HepG2 (cell line): ENCODE measurements at regions not wholly inside any gene's neighbourhood (a gene's known extent, or its start where the extent isn't known, plus 50 kb on each side); places are given as distances from the start of the nearest gene placed in this dataset.
A peak's percentile ranks its signal among the peaks of the same experiment; 100 is the strongest.

Experiments
- ATAC-seq: fragments of 200-7000 bp; cut with Tn5 transposase; 3 replicates; pipeline ENCODE4 v1.9.1; 2020; ENCODE audit warnings: mild to moderate bottlenecking, moderate library complexity
- BruUV-seq: library from RNA; stranded (reverse); fragments of 400-500 nt; replicated peaks from 2 replicates; lab custom pipeline; 2021; lab: Mats Ljungman, UMichigan
- CTCF ChIA-PET: fragments of 300-600 bp; formaldehyde crosslinking; extraction: SDS; loops from one replicate; lab custom pipeline; 2021; ENCODE audit warnings: low total read pairs, inconsistent platforms, low intra/inter-chr PET ratio; lab: Yijun Ruan, JAX
- POLR2A ChIA-PET: fragments of 350-600 bp; sonication (Branson Sonifier 250); formaldehyde crosslinking; loops from one replicate; lab custom pipeline; 2020; ENCODE audit warnings: antibody characterized with exemption, inconsistent platforms; lab: Yijun Ruan, JAX
- DNase-seq: peaks from one replicate; pipeline ENCODE4 v3.0.0-alpha.2; 2015; ENCODE audit warnings: low spot score
- FAIRE-seq: peaks from 3 replicates; lab custom pipeline; 2011; peaks lifted over from hg19 to GRCh38; lab: Jason Lieb, UNC
- H2AFZ ChIP-seq: one replicate; pipeline ENCODE4 v1.6.1; 2011; ENCODE audit warnings: low read length, inconsistent platforms
- H3K27ac ChIP-seq: fragments of 300-600 bp; 3 replicates; pipeline ENCODE4 v1.8.0; 2011; ENCODE audit warnings: mixed run types, mild to moderate bottlenecking, mixed read lengths, low read length, inconsistent platforms; ENCODE audit not compliant: insufficient read depth; ENCODE audit errors: extremely low read length
- H3K27me3 ChIP-seq, 2 experiments: fragments of 200-600 bp in 1 of 2; 2 replicates in 1 of 2; 3 replicates in 1 of 2; pipeline versions ENCODE4 v1.6.0 to v1.8.0; 2011; ENCODE audit warnings: low read length in 2 of 2, mild to moderate bottlenecking in 2 of 2, moderate library complexity in 2 of 2, inconsistent platforms in 1 of 2; ENCODE audit not compliant: insufficient read depth in 2 of 2, control insufficient read depth in 1 of 2
- H3K36me3 ChIP-seq, 2 experiments: fragments of 200-600 bp in 1 of 2; replicated peaks in 1 of 2; 2 replicates in 1 of 2; 3 replicates in 1 of 2; pipeline versions ENCODE4 v1.5.1 to v1.8.0; 2011; ENCODE audit warnings: low read length in 2 of 2, inconsistent platforms in 1 of 2; ENCODE audit not compliant: insufficient read depth in 2 of 2, control insufficient read depth in 1 of 2
- H3K4me1 ChIP-seq: 2 replicates; pipeline ENCODE4 v1.5.1; 2012; ENCODE audit warnings: low read length, inconsistent platforms; ENCODE audit not compliant: insufficient read depth
- H3K4me2 ChIP-seq: 2 replicates; pipeline ENCODE4 v1.6.0; 2011; ENCODE audit warnings: low read depth, low read length, inconsistent platforms
- H3K4me3 ChIP-seq, 3 experiments: fragments of 200-600 bp in 1 of 3; sonication (generic), shearing (Covaris generic) in 1 of 3; replicated peaks in 1 of 3; 2 replicates each; pipeline ENCODE4 v1.5.1; 2011 to 2016; ENCODE audit warnings: low read length in 3 of 3, inconsistent platforms in 2 of 3, low read depth in 2 of 3, mild to moderate bottlenecking in 2 of 3, control low read depth in 1 of 3, mixed read lengths in 1 of 3; ENCODE audit not compliant: insufficient read depth in 1 of 3
- H3K79me2 ChIP-seq: one replicate; pipeline ENCODE4 v1.6.1; 2011; ENCODE audit warnings: low read length, inconsistent platforms; ENCODE audit not compliant: insufficient read depth
- H3K9ac ChIP-seq: 2 replicates; pipeline ENCODE4 v1.6.0; 2011; ENCODE audit warnings: mild to moderate bottlenecking, low read depth, low read length, inconsistent platforms; ENCODE audit not compliant: insufficient read depth
- H3K9me3 ChIP-seq: 2 replicates; pipeline ENCODE4 v1.5.1; 2012; ENCODE audit warnings: mild to moderate bottlenecking, low read length
- H4K20me1 ChIP-seq: 2 replicates; pipeline ENCODE4 v1.6.0; 2011; ENCODE audit warnings: inconsistent platforms, mild to moderate bottlenecking, low read length, moderate library complexity; ENCODE audit not compliant: insufficient read depth
- ASH2L ChIP-seq: fragments of 300-600, 200-600 bp; sonication (generic); IDR thresholded peaks from 2 replicates; pipeline ENCODE4 v1.7.0; 2017; ENCODE audit warnings: low read depth, mild to moderate bottlenecking, moderate library complexity, mixed read lengths, low read length; ENCODE audit not compliant: insufficient read length
- ATF4 ChIP-seq, 2 experiments: fragments of 450-650 bp in 1 of 2; sonication (generic) in 1 of 2; formaldehyde crosslinking; IDR thresholded peaks; 2 replicates each; pipeline versions ENCODE4 v1.5.0 to v1.8.0; 2020 to 2022; ENCODE audit warnings: mild to moderate bottlenecking in 1 of 2, missing genetic modification reagents in 1 of 2
- GATAD2A ChIP-seq: IDR thresholded peaks from 2 replicates; pipeline ENCODE4 v1.6.1; 2016
- MAFK ChIP-seq, 2 experiments: IDR thresholded peaks in 1 of 2; conservative IDR thresholded peaks in 1 of 2; 2 replicates each; pipeline ENCODE4 v1.6.1; 2011; ENCODE audit warnings: improper control_type of control experiment in 2 of 2, low read length in 2 of 2
- NFE2 ChIP-seq: sonication (generic); formaldehyde crosslinking; IDR thresholded peaks from 2 replicates; pipeline ENCODE4 v1.4.0; 2020; ENCODE audit warnings: missing genetic modification reagents
- POLR2A ChIP-seq, 2 experiments: IDR thresholded peaks; 2 replicates each; pipeline ENCODE4 v1.6.1; 2011; ENCODE audit warnings: low read depth in 2 of 2, low read length in 2 of 2, mild to moderate bottlenecking in 1 of 2, moderate library complexity in 1 of 2; ENCODE audit not compliant: insufficient read depth in 1 of 2
- SKI ChIP-seq: fragments of 450-650 bp; IDR thresholded peaks from one replicate; pipeline ENCODE4 v1.6.1; 2018; ENCODE audit warnings: mild to moderate bottlenecking; ENCODE audit not compliant: partially characterized antibody
- STAT5B ChIP-seq: sonication (generic); formaldehyde crosslinking; IDR thresholded peaks from 2 replicates; pipeline ENCODE4 v1.4.0; 2020; ENCODE audit warnings: missing genetic modification reagents
- TBX2 ChIP-seq: sonication (generic); formaldehyde crosslinking; IDR thresholded peaks from 2 replicates; pipeline ENCODE4 v1.5.0; 2020; ENCODE audit warnings: missing genetic modification reagents, mild to moderate bottlenecking, borderline replicate concordance
- ZNF350 ChIP-seq: sonication (generic); formaldehyde crosslinking; IDR thresholded peaks from 2 replicates; pipeline ENCODE4 v1.4.0; 2020; ENCODE audit warnings: mild to moderate bottlenecking, low read depth, missing genetic modification reagents, borderline replicate concordance
- ZNF441 ChIP-seq: sonication (generic); formaldehyde crosslinking; IDR thresholded peaks from 2 replicates; pipeline ENCODE4 v1.7.0; 2021; ENCODE audit warnings: missing genetic modification reagents, borderline replicate concordance
- ZNF605 ChIP-seq: sonication (generic); formaldehyde crosslinking; IDR thresholded peaks from 2 replicates; pipeline ENCODE4 v1.8.0; 2022; ENCODE audit warnings: mild to moderate bottlenecking, missing genetic modification reagents
- ZNF672 ChIP-seq: sonication (generic); formaldehyde crosslinking; IDR thresholded peaks from 2 replicates; pipeline ENCODE4 v1.8.1; 2022; ENCODE audit warnings: missing genetic modification reagents
- ZNF770 ChIP-seq: sonication (generic); formaldehyde crosslinking; IDR thresholded peaks from 2 replicates; pipeline ENCODE4 v1.5.0; 2020; ENCODE audit warnings: mild to moderate bottlenecking, missing genetic modification reagents
- WGBS: methylation state at CpG from one replicate; pipeline ENCODE4 v1.1.6; 2017; ENCODE audit warnings: low lambda C conversion rate; 5-methylcytosine and 5-hydroxymethylcytosine counted together
- in situ Hi-C: cut with HindIII; loops from 2 replicates; pipeline ENCODE4 v1.10.0; 2017; ENCODE audit warnings: low pct_unique_long_range_greater_than_20kb; ENCODE audit not compliant: extremely low pct_ligation_motif_present
- intact Hi-C: fragments of 100-400 bp; cut with micrococcal nuclease; formaldehyde crosslinking; loops from one replicate; pipeline ENCODE4 v1.10.0; 2022; ENCODE audit not compliant: unreplicated experiment

GRCh38 chr7:130883928-130884327 lies 149.9 kb upstream of the KLF14 start:
- no peak for FAIRE-seq
- no TSS peak for BruUV-seq
- TF ChIP-seq ZNF605 (CRISPR knock-in tag) (no peak), ZNF770 (CRISPR knock-in tag) (peak; percentile 62; the same call in 1 of the 2 replicates)
- TF ChIP-seq, all 625 proteins: peak for 1
- intact Hi-C loops, result no loop called here
- ATAC-seq (no peak), DNase-seq (no peak)
- Histone ChIP-seq H3K27ac (peak overlapping the region; percentile 60), H3K9ac (no peak overlapping the region), H3K79me2 (peaks cover 48% of the 10 kb centered on the region), H3K4me3 (no peak overlapping the region), H3K9me3 (no peaks in the 10 kb centered on the region), H2AFZ (no peak overlapping the region), H3K4me2 (no peak overlapping the region), H3K4me1 (peaks cover 73% of the 10 kb centered on the region), H3K27me3 (no peaks in the 10 kb centered on the region), H4K20me1 (peaks cover 6% of the 10 kb centered on the region; the same call in 1 of the 2 replicates), H3K36me3 (peaks cover 19 to 74% of the 10 kb centered on the region in 2 experiments)
- ChIA-PET POLR2A (no interaction called here), CTCF (no interaction called here)
- in situ Hi-C loops, result no loop called here
- WGBS, result 98% methylated on average over 6 of the region's 6 CpGs

GRCh38 chr7:130884437-130885417 lies 150.7 kb upstream of the KLF14 start:
- Histone ChIP-seq H3K4me1 (peaks cover 81% of the 10 kb centered on the region), H3K27me3 (no peaks in the 10 kb centered on the region), H3K4me3 (no peak overlapping the region), H3K4me2 (peak overlapping the region; percentile 24), H4K20me1 (peaks cover 6% of the 10 kb centered on the region; the same call in 1 of the 2 replicates), H2AFZ (no peak overlapping the region), H3K79me2 (peaks cover 53% of the 10 kb centered on the region), H3K9me3 (no peaks in the 10 kb centered on the region), H3K27ac (peak overlapping the region; percentile 60), H3K36me3 (peaks cover 19 to 72% of the 10 kb centered on the region in 2 experiments), H3K9ac (no peak overlapping the region; the same call in 1 of the 2 replicates)
- FAIRE-seq (peak; percentile 91), ATAC-seq (peak; percentile 82), DNase-seq (peak; percentile 55)
- in situ Hi-C loops (no loop called here), intact Hi-C loops (no loop called here)
- POLR2A ChIA-PET, result interaction anchor here (0.9 to 2.2 kb wide), 7 partner anchors 10 to 57 kb away, joined by 3 to 11 read pairs (median 4); no protein-coding TSS in a partner anchor
- CTCF ChIA-PET, result no interaction called here
- no TSS peak for BruUV-seq
- 65% methylated on average over 17 of the region's 21 CpGs for WGBS
- peak; percentile 83 for TF ChIP-seq NFE2 (CRISPR knock-in tag)
- TF ChIP-seq ZNF672 (CRISPR knock-in tag), result no peak
- TF ChIP-seq SKI, result no peak
- peak; percentile 42 to 56; a peak in 3 of 4 replicates for TF ChIP-seq POLR2A (IDR thresholded peaks at IDR 0.05; ENCODE audit: insufficient read depth in 1 of 2, low read depth in 2 of 2, low read length in 2 of 2)
- peak; percentile 79 to 90 for TF ChIP-seq MAFK (conservative IDR thresholded peaks at IDR 0.05 in 1 of 2, IDR thresholded peaks at IDR 0.05 in 1 of 2; ENCODE audit: low read length in 2 of 2)
- TF ChIP-seq STAT5B (CRISPR knock-in tag), result no peak
- TF ChIP-seq ZNF441, result no peak
- TF ChIP-seq ATF4 (CRISPR knock-in tag; IDR thresholded peaks at IDR 0.05), result peak in 1 of 2 experiments; percentile 53; a peak in 1 of 4 replicates
- TF ChIP-seq GATAD2A (CRISPR knock-in tag), result peak; percentile 56; the same call in 1 of the 2 replicates
- TF ChIP-seq TBX2 (CRISPR knock-in tag), result no peak; the same call in 1 of the 2 replicates
- peak; percentile 17 for TF ChIP-seq ASH2L
- peak; percentile 28; the same call in 1 of the 2 replicates for TF ChIP-seq ZNF350 (CRISPR knock-in tag)
